GM12878 (cell line): ENCODE measurements at regions not wholly inside any gene's neighbourhood (a gene's known extent, or its start where the extent isn't known, plus 50 kb on each side); places are given as distances from the start of the nearest gene placed in this dataset.

Source experiments
- ASH2L ChIP-seq: fragments of 300-600, 200-600 bp; sonication (generic); IDR thresholded peaks from 2 replicates; pipeline ENCODE4 v1.6.1; 2017; ENCODE audit warnings: low read depth, mild to moderate bottlenecking, borderline replicate concordance
- CTCF ChIP-seq, 3 experiments: IDR thresholded peaks in 2 of 3; conservative IDR thresholded peaks in 1 of 3; 2 replicates each; pipeline ENCODE4 v1.5.1; 2011; ENCODE audit warnings: low read depth in 3 of 3, low read length in 3 of 3, mild to moderate bottlenecking in 3 of 3, control low read depth in 2 of 3, moderate library complexity in 2 of 3, inconsistent platforms in 1 of 3, mixed read lengths in 1 of 3; ENCODE audit not compliant: control insufficient read depth in 2 of 3, insufficient read depth in 1 of 3; ENCODE audit errors: extremely low read depth in 1 of 3
- ETV6 ChIP-seq, 2 experiments: fragments of 450-650 bp in 1 of 2; IDR thresholded peaks in 1 of 2; conservative IDR thresholded peaks in 1 of 2; 2 replicates each; pipeline ENCODE4 v1.6.1; 2014; ENCODE audit warnings: antibody characterized with exemption in 1 of 2, borderline replicate concordance in 1 of 2, low read depth in 1 of 2, mild to moderate bottlenecking in 1 of 2, moderate library complexity in 1 of 2
- EZH2 ChIP-seq: IDR thresholded peaks from 2 replicates; pipeline ENCODE4 v1.6.1; 2012; ENCODE audit warnings: low read depth, mild to moderate bottlenecking, control low read depth, inconsistent platforms, low read length, borderline replicate concordance; ENCODE audit not compliant: control insufficient read depth
- FOS ChIP-seq: IDR thresholded peaks from 3 replicates; pipeline ENCODE4 v1.6.1; 2011; ENCODE audit warnings: borderline replicate concordance; ENCODE audit not compliant: insufficient read length; ENCODE audit errors: extremely low read depth
- JUNB ChIP-seq: IDR thresholded peaks from 2 replicates; pipeline ENCODE4 v1.6.1; 2016; ENCODE audit warnings: antibody characterized with exemption, mild to moderate bottlenecking
- KDM1A ChIP-seq: fragments of 200-600 bp; sonication (generic); IDR thresholded peaks from 2 replicates; pipeline ENCODE4 v1.6.1; 2016; ENCODE audit warnings: borderline replicate concordance
- MAX ChIP-seq: IDR thresholded peaks from 2 replicates; pipeline ENCODE4 v1.6.1; 2012; ENCODE audit warnings: low read depth, low read length, improper control_type of control experiment
- POLR2A ChIP-seq: IDR thresholded peaks from 2 replicates; pipeline ENCODE4 v1.6.1; 2011; ENCODE audit warnings: low read depth, mild to moderate bottlenecking, low read length
- SPI1 ChIP-seq: IDR thresholded peaks from 2 replicates; pipeline ENCODE4 v1.6.1; 2011; ENCODE audit warnings: low read depth, mild to moderate bottlenecking, low read length, moderate library complexity, borderline replicate concordance; ENCODE audit not compliant: insufficient read depth
- ZBTB33 ChIP-seq: fragments of 450-650 bp; IDR thresholded peaks from 2 replicates; pipeline ENCODE4 v1.6.1; 2017; ENCODE audit warnings: mild to moderate bottlenecking
- ZNF217 ChIP-seq: fragments of 450-650 bp; IDR thresholded peaks from 2 replicates; pipeline ENCODE4 v1.6.1; 2017; ENCODE audit warnings: antibody characterized with exemption, mild to moderate bottlenecking
- ZNF274 ChIP-seq: IDR thresholded peaks from one replicate; pipeline ENCODE4 v1.8.0; 2011; ENCODE audit not compliant: insufficient read length, insufficient read depth
- ZZZ3 ChIP-seq: IDR thresholded peaks from 2 replicates; pipeline ENCODE4 v1.6.1; 2011; ENCODE audit warnings: low read depth; ENCODE audit not compliant: control insufficient read depth, insufficient read length

GRCh38 chr22:47846206-47846605 is 1083.8 kb downstream of the TBC1D22A start:
- TF ChIP-seq POLR2A (no peak), EZH2 (no peak), ASH2L (no peak), ETV6 (conservative IDR thresholded peaks at IDR 0.05 in 1 of 2, IDR thresholded peaks at IDR 0.05 in 1 of 2; ENCODE audit: borderline replicate concordance in 1 of 2, low read depth in 1 of 2) (no peak), CTCF (IDR thresholded peaks at IDR 0.05 in 2 of 3, conservative IDR thresholded peaks at IDR 0.05 in 1 of 3; ENCODE audit: control insufficient read depth in 2 of 3, extremely low read depth in 1 of 3, insufficient read depth in 1 of 3, low read depth in 3 of 3, low read length in 3 of 3) (no peak), ZNF274 (no peak), FOS (no peak), JUNB (no peak), SPI1 (no peak), MAX (no peak), ZBTB33 (no peak), ZZZ3 (no peak), ZNF217 (no peak), KDM1A (no peak)
